ENCODE measurements at regions not wholly inside any gene's neighbourhood (a gene's known extent, or its start where the extent isn't known, plus 50 kb on each side); places are given as distances from the start of the nearest gene placed in this dataset.

GRCh38 chr6:145339089-145339488 is 396.2 kb downstream of the EPM2A start:
- no peak for TF ChIP-seq YY1 (IDR thresholded peaks at IDR 0.05; ENCODE audit: insufficient read depth, insufficient read length)
- no peak for TF ChIP-seq ZNF274 (IDR thresholded peaks at IDR 0.05; ENCODE audit: low read depth, low read length)

All from NT2/D1 (cell line).